NCI-H1417 treated with DMSO at 0.1 percent for 48 hours (cell line): ENCODE measurements at regions not wholly inside any gene's neighbourhood (a gene's known extent, or its start where the extent isn't known, plus 50 kb on each side); places are given as distances from the start of the nearest gene placed in this dataset.
"Not testable (repeated sequence)": the region's sequence is repeated elsewhere in the genome, so short reads cannot be mapped to it uniquely, and the experiment has no call there.

Experiments used
- DNase-seq: peaks from one replicate; lab custom pipeline; 2025; lab: John Stamatoyannopoulos, UW

GRCh38 chr3:163664466-163664865, 1413.8 kb downstream of the SI start:
- no peak for DNase-seq

DNA sequence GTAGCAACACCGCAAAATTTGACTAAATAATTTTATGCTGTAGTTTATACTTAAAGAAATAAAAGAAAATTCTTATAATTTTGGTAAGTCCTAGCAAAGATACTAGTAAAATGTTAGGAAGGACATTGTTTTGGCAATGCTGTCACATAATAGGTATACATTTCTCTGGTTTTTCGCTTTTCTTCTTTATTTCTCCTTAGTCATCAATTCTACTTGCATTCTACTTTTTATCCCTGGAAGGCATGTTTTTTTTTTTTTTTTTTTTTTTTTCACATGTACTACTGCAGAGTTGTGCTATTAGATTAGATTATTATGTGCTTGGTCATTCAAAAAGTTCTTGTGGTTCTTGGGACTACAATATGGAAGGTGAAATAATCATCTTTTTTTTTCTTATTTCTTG, 1421.2 kb downstream of the SI start:
- no peak for DNase-seq

- DNase-seq = no peak
Observed at GRCh38 chr3:163655021-163655420, 1423.3 kb downstream of the SI start.

DNA sequence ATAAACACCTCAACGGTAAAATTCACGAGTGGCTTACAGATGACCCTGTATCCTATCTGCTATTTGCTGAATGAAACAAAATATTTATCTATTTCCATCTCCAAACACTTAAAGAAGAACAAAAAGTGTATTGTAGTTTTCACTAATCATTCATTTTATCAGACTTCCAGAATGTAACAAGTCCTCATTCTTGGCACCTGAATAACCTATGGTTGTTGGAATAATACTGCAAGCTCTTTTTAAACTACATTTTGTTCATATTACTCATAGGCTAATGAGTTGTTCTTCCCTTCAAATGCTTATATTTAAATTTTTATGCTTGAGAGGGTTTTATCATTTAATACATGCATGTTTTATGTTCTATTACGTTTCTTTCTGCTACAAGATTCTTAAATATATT, 1434.1 kb downstream of the SI start:
- no peak for DNase-seq

GRCh38 chr3:163632722-163633121, 1445.6 kb downstream of the SI start:
- DNase-seq = no peak

DNA sequence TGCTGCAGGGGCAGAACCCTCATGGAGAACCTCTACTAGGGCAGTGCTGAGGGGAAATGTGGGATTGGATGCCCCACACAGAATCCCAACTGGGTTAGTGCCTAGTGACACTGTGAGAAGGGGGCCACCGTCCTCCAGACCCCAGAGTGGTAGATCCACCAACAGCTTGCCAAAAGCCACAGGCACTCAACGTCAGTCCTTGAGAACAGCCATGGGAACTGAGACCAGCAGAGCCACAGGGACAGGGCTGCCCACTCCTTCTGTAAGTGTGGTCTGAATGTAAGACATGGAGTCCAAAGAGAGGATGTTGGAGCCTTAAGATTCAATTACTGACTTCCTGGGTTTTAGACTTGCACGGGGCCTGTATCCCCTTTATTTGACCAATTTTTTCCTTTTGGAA, 1451.5 kb downstream of the SI start:
- DNase-seq = no peak

DNA sequence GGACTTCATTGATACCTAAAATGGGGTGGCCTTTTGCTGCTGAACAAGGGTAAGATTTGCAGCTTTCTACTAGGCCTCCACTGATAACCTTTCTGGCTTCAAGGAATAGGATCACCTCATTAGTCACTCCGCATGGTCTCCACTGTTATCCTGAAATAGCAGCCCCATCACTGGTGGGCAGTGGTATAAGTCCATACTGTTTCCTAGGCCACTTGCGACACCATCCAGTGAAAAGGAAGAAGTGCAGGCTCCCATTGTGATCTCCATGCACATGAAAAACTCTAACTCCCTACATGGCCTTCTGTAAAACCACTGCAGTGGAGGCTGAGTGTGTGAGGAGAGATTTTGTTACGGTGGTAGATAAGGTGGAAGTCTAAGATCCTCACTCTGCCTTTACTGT, 1455.9 kb downstream of the SI start:
- no peak for DNase-seq

GRCh38 chr3:163614886-163615285, 1463.4 kb downstream of the SI start:
- DNase-seq = no peak

DNA sequence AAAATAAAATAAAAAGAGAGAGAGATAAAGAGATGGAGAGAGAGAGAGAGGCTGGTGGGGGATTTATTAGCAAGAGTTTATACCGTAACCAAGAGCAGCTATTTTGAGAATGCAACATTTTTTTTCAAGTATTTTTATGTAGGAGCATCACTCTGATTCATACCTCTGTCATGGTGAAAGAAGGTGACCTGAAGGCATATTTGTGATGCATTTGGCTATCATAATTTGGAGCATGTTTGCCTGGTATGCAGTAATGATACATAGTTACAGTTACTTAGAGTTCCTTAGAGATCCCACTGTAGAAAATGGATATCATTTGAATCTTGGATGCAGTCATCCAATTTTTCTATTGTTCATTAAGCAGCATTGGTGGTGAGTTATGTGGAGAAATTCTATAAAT, 1472.4 kb downstream of the SI start:
- no peak for DNase-seq

GRCh38 chr3:163601426-163601825, 1476.9 kb downstream of the SI start:
- no peak for DNase-seq

DNA sequence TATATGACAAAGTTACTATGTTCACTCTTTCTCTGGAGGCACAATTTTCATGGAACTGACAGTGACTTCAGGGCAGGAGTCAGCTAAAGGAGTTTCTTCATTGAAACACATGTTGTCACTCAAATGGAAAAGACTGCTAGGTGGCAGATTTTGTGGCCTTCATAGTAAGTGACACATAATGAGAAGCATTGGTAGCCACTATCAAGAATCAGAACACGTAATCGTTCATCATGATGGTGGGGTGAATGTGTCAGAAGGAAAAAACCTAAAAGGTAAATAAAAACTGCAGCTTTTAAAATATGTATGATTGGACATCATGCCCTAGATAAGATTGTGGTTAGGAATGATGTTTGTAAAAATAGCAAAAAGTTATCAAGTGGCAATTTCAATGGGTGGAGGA, 1491.0 kb downstream of the SI start:
- DNase-seq = no peak

GRCh38 chr3:163582967-163583366, 1495.3 kb downstream of the SI start:
- no peak for DNase-seq

DNA sequence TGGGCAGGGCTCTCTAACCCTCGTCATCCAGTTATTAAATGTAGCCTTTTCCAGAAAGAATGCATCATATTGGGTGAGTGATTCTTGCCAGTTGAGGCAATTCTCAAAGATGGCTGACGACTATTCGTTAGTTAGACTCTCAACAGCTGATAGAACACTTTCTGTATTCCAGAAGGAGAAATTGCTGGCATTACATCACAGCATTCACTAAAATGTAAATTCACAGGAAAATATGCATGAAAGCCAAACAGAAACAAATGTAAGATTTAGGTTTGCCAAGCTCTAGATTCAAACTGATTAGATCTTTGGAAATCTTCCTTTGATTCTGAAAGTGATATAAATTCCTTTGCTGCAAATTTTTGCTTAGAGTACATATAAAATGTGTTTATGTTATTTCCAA, 1501.0 kb downstream of the SI start:
- no peak for DNase-seq

- DNase-seq = no peak
Observed at GRCh38 chr3:163576314-163576713, 1502.0 kb downstream of the SI start.

DNA sequence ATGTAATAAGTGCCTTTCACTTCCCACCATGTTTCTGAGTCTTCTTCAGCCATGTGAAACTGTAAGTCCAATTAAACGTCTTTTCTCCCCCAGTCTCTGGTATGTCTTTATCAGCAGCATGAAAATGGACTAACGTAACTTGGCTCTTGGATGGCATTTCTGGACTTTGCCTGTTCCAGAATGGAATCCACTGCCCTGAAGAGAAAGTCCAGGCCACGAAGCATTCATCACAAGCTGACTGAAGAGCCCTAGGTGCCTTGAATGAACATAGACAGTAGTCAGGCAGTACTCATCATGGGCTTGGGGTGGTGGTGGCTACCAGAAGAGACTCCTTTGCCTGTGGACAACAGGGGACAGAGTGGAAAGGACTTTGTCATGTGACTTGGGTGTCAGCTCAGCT, 1505.0 kb downstream of the SI start:
- DNase-seq = no peak

GRCh38 chr3:163572856-163573255, 1505.4 kb downstream of the SI start:
- no peak for DNase-seq

- DNase-seq = no peak
Observed at GRCh38 chr3:163563485-163563884, 1514.8 kb downstream of the SI start.

DNA sequence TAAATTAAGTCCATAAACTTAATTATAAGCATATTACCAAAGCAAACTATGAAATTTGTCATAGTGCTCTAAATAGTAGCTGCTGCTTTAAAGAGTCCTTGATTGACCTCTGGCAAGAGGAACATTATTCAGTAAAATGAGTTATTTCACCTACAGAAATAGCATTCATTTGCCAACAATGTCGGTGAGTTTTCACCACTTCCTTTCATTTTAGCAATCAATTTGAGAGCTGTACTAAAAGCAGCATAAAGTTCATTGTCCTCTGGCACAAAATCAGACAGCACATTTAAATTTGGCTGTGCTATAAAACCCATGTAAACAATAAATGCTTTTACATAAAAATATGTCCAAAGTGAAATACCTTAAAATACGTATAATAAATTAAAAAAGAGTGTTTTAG, 1515.7 kb downstream of the SI start:
- no peak for DNase-seq

DNA sequence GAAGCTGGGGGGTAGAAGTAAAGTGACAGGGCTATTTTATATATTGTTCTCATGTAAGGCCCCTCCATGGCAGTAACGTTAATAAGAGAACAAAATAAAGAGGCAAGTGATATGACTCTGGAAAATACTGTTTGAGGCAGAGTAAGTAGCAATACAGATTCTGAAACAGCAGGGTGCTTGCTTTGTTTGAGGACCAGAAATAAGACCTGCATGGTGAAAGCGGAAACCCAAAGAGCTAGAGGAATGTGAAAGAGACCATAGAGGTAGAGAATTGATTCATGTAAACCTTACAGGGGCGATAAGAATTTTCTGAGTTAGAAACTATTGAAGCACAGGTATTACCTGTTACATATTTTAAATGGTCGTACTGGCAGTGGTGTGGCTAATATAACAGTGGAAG, 1517.1 kb downstream of the SI start:
- no peak for DNase-seq

DNA sequence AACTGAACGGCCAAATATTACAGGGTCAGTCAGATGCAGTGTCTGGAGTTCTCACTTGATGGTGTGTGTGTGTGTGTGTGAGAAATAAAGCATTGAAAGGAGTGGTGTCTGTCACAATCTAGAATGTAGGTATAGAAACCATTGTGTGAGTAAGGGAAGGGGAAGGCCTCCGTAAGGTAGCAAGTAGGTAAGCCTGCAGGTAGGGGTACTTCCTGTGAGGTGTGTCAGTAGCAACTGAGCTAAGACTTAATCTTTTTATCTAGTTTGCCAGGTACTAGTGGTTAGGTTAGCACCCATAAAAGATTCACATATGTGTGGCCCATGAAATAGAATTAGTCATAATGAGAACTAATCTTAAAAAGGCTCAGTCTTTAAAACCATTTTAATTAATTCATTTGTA, 1517.8 kb downstream of the SI start:
- DNase-seq = no peak

DNA sequence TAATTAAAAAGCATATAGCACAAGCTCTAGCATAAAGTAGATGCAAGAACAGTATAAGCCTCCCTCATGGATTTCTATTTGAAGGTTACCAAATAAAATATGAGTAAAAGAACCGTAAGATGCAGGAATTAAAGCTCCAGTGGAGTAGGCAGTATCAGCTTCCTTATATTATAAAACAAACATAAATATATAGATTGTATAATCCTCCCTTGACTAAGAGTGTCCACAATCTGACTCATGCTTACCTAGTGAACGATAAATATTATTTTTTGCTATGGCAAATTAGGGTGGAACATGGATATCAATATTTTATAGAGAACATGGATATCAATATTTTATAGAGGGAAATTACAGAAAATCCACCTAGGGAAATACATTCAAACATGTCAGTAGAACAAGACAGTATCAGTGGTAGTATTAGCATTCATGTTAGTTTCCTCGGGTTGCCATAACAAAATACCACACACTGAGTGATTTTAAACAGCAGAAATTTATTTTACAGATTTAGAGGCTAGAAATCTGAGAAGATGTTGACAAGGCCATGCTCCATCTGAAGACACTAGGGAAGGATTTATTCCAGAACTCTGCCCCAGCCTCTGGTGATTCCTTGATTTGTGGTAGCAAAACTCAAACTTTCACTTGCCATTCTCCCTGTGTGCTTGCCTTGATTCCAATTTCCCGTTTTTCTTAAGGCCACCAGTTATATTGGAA, 1521.3 kb downstream of the SI start:
- no peak for DNase-seq

GRCh38 chr3:163555918-163556317, 1522.4 kb downstream of the SI start:
- no peak for DNase-seq

- DNase-seq = no peak
Observed at GRCh38 chr3:163552659-163552966, 1525.7 kb downstream of the SI start.

GRCh38 chr3:163551915-163552658, 1526.2 kb downstream of the SI start:
- not testable (repeated sequence) for DNase-seq
